CD4-positive, alpha-beta T cell (primary cell): ENCODE measurements at regions not wholly inside any gene's neighbourhood (a gene's known extent, or its start where the extent isn't known, plus 50 kb on each side); places are given as distances from the start of the nearest gene placed in this dataset.

Source experiments
- ATAC-seq: fragments of 200-7000 bp; cut with Tn5 transposase; one replicate; pipeline ENCODE4 v1.10.0; 2022; ENCODE audit warnings: mild to moderate bottlenecking; ENCODE audit not compliant: poor library complexity
- CTCF ChIA-PET: fragments of 350-600 bp; sonication (Branson Sonifier 250); formaldehyde crosslinking; loops from one replicate; lab custom pipeline; 2021; ENCODE audit warnings: antibody characterized with exemption, inconsistent platforms; lab: Charles Lee
- POLR2A ChIA-PET: fragments of 350-600 bp; sonication (Branson Sonifier 250); formaldehyde crosslinking; loops from one replicate; lab custom pipeline; 2021; ENCODE audit warnings: antibody characterized with exemption, inconsistent platforms; lab: Charles Lee
- DNase-seq, 14 experiments: peaks; one replicate each; pipeline ENCODE4 v3.0.0-alpha.2; 2013 to 2020; ENCODE audit warnings: mixed read lengths in 2 of 14
- H3K27ac ChIP-seq, 2 donors: one replicate each; pipeline versions ENCODE4 v1.5.1 to v1.7.0; 2013; ENCODE audit warnings: low read length in 2 of 2, low read depth in 1 of 2, mild to moderate bottlenecking in 1 of 2
- H3K27me3 ChIP-seq, 2 experiments: 1 replicate in 1 of 2; 2 replicates in 1 of 2; pipeline versions ENCODE4 v1.6.1 to v1.7.0; 2013; ENCODE audit warnings: low read length in 2 of 2, control low read depth in 1 of 2, mild to moderate bottlenecking in 1 of 2, moderate library complexity in 1 of 2; ENCODE audit not compliant: insufficient read depth in 2 of 2, control insufficient read depth in 1 of 2
- H3K36me3 ChIP-seq: one replicate; pipeline ENCODE4 v1.6.1; 2013; ENCODE audit warnings: low read length, control low read depth; ENCODE audit not compliant: insufficient read depth
- H3K4me1 ChIP-seq: one replicate; pipeline ENCODE4 v1.6.1; 2013; ENCODE audit warnings: low read length, control low read depth; ENCODE audit not compliant: insufficient read depth
- H3K4me3 ChIP-seq: one replicate; pipeline ENCODE4 v1.5.1; 2013; ENCODE audit warnings: mild to moderate bottlenecking, low read length, moderate library complexity
- H3K9me3 ChIP-seq, 2 experiments: 1 replicate in 1 of 2; 2 replicates in 1 of 2; pipeline versions ENCODE4 v1.6.1 to v1.7.0; 2013; ENCODE audit warnings: low read length in 2 of 2, mild to moderate bottlenecking in 2 of 2, control low read depth in 1 of 2, moderate library complexity in 1 of 2; ENCODE audit not compliant: control insufficient read depth in 1 of 2, insufficient read depth in 1 of 2
- H3K27ac Mint-ChIP-seq: one replicate; pipeline ENCODE4 v1.8.0; 2020; ENCODE audit warnings: mixed read lengths
- H3K27me3 Mint-ChIP-seq: one replicate; pipeline ENCODE4 v1.8.0; 2021; ENCODE audit warnings: mixed read lengths
- H3K36me3 Mint-ChIP-seq: one replicate; pipeline ENCODE4 v1.8.0; 2021; ENCODE audit warnings: low read depth, mixed read lengths
- H3K4me1 Mint-ChIP-seq: one replicate; pipeline ENCODE4 v1.8.0; 2021; ENCODE audit warnings: low read depth, mixed read lengths
- H3K4me3 Mint-ChIP-seq: one replicate; pipeline ENCODE4 v1.8.0; 2020; ENCODE audit warnings: mild to moderate bottlenecking, mixed read lengths
- H3K9me3 Mint-ChIP-seq: one replicate; pipeline ENCODE4 v1.8.0; 2020; ENCODE audit warnings: mixed read lengths
- CTCF ChIP-seq: fragments of 200-600 bp; IDR thresholded peaks from one replicate; pipeline ENCODE4 v1.8.0; 2022; ENCODE audit warnings: antibody characterized with exemption, mild to moderate bottlenecking
- intact Hi-C, 2 experiments: fragments of 100-400 bp; cut with DNase I in 1 of 2; cut with micrococcal nuclease in 1 of 2; formaldehyde crosslinking; loops; one replicate each; pipeline versions ENCODE4 v1.15.1 to v1.9.0; 2023 to 2025; cut with DNase I, micrococcal nuclease

GRCh38 chr2:144254342-144255235 lies 265.3 kb downstream of the ZEB2 start:
- no peak overlapping the region for H3K27ac Mint-ChIP-seq
- ATAC-seq (no peak), DNase-seq (no peak)
- ChIA-PET CTCF (no interaction called here), POLR2A (no interaction called here)
- no peaks in the 10 kb centered on the region for H3K27me3 Mint-ChIP-seq
- Histone ChIP-seq H3K4me1 (no peaks in the 10 kb centered on the region), H3K4me3 (no peak overlapping the region), H3K27ac (no peak overlapping the region), H3K9me3 (peaks cover 12 to 21% of the 10 kb centered on the region in 2 experiments), H3K27me3 (no peaks in the 10 kb centered on the region), H3K36me3 (no peaks in the 10 kb centered on the region)
- H3K4me1 Mint-ChIP-seq = peaks cover 23% of the 10 kb centered on the region
- peaks cover 43% of the 10 kb centered on the region for H3K36me3 Mint-ChIP-seq
- H3K9me3 Mint-ChIP-seq = peaks cover 16% of the 10 kb centered on the region
- TF ChIP-seq CTCF = no peak
- H3K4me3 Mint-ChIP-seq = no peak overlapping the region
- intact Hi-C loops = no loop called here

GRCh38 chr2:144253743-144254142 lies 266.2 kb downstream of the ZEB2 start:
- Histone ChIP-seq H3K36me3 (no peaks in the 10 kb centered on the region), H3K27me3 (no peaks in the 10 kb centered on the region), H3K4me3 (no peak overlapping the region), H3K27ac (no peak overlapping the region), H3K9me3 (peaks cover 12 to 21% of the 10 kb centered on the region in 2 experiments), H3K4me1 (no peaks in the 10 kb centered on the region)
- peaks cover 43% of the 10 kb centered on the region for H3K36me3 Mint-ChIP-seq
- DNase-seq = no peak
- TF ChIP-seq CTCF = no peak
- H3K9me3 Mint-ChIP-seq = peaks cover 16% of the 10 kb centered on the region
- intact Hi-C loops = no loop called here
- ChIA-PET CTCF (no interaction called here), POLR2A (no interaction called here)
- ATAC-seq = no peak
- peaks cover 23% of the 10 kb centered on the region for H3K4me1 Mint-ChIP-seq
- no peak overlapping the region for H3K27ac Mint-ChIP-seq
- no peaks in the 10 kb centered on the region for H3K27me3 Mint-ChIP-seq
- H3K4me3 Mint-ChIP-seq = no peak overlapping the region

- intact Hi-C loops = no loop called here
- no peak overlapping the region for H3K4me3 ChIP-seq
- Mint-ChIP-seq H3K4me3 (no peak overlapping the region), H3K36me3 (peaks cover 35% of the 10 kb centered on the region), H3K27ac (no peak overlapping the region), H3K27me3 (no peaks in the 10 kb centered on the region), H3K9me3 (peaks cover 11% of the 10 kb centered on the region), H3K4me1 (peaks cover 22% of the 10 kb centered on the region)
- no peaks in the 10 kb centered on the region for H3K27me3 ChIP-seq
- ATAC-seq (no peak), DNase-seq (no peak)
- no peak overlapping the region for H3K27ac ChIP-seq
- ChIA-PET POLR2A (no interaction called here), CTCF (no interaction called here)
- no peaks in the 10 kb centered on the region for H3K4me1 ChIP-seq
- no peak for TF ChIP-seq CTCF
- H3K36me3 ChIP-seq = no peaks in the 10 kb centered on the region
- H3K9me3 ChIP-seq = peaks cover 12 to 21% of the 10 kb centered on the region in 2 experiments
Measured at GRCh38 chr2:144252694-144253093, 267.2 kb downstream of the ZEB2 start.
